NCI-H128 (cell line): ENCODE measurements at regions not wholly inside any gene's neighbourhood (a gene's known extent, or its start where the extent isn't known, plus 50 kb on each side); places are given as distances from the start of the nearest gene placed in this dataset.

Experiments
- DNase-seq: peaks from one replicate; lab custom pipeline; 2025; ENCODE audit not compliant: unreplicated experiment; lab: John Stamatoyannopoulos, UW

GRCh38 chr5:133777951-133778350 lies 165.6 kb upstream of the FSTL4 start:
- DNase-seq = no peak

GRCh38 chr5:133775584-133776304 lies 163.4 kb upstream of the FSTL4 start:
- DNase-seq = no peak

GRCh38 chr5:133773247-133774202 lies 161.2 kb upstream of the FSTL4 start:
- no peak for DNase-seq

- DNase-seq = no peak
These were observed 157.5 kb upstream of the FSTL4 start for GRCh38 chr5:133769842-133770241.

- DNase-seq = no peak
These were observed 151.4 kb upstream of the FSTL4 start for GRCh38 chr5:133763744-133764143.

- DNase-seq = no peak
These were observed 149.3 kb upstream of the FSTL4 start for GRCh38 chr5:133761632-133762031.

- DNase-seq = no peak
These were observed 148.2 kb upstream of the FSTL4 start for GRCh38 chr5:133760532-133760931.

GRCh38 chr5:133758641-133759040 lies 146.3 kb upstream of the FSTL4 start:
- no peak for DNase-seq

GRCh38 chr5:133757396-133757945 lies 145.1 kb upstream of the FSTL4 start:
- no peak for DNase-seq

- DNase-seq = no peak
These were observed 144.4 kb upstream of the FSTL4 start for GRCh38 chr5:133756756-133757155.

GRCh38 chr5:133756036-133756435 lies 143.7 kb upstream of the FSTL4 start:
- no peak for DNase-seq

GRCh38 chr5:133754575-133755169 lies 142.3 kb upstream of the FSTL4 start:
- no peak for DNase-seq

GRCh38 chr5:133753856-133754255 lies 141.5 kb upstream of the FSTL4 start:
- DNase-seq = no peak

- no peak for DNase-seq
These were observed 139.5 kb upstream of the FSTL4 start for GRCh38 chr5:133751846-133752245.

GRCh38 chr5:133751421-133751820 lies 139.1 kb upstream of the FSTL4 start:
- no peak for DNase-seq

- no peak for DNase-seq
These were observed 138.5 kb upstream of the FSTL4 start for GRCh38 chr5:133750856-133751255.

- no peak for DNase-seq
These were observed 138.0 kb upstream of the FSTL4 start for GRCh38 chr5:133750356-133750755.

- DNase-seq = no peak
These were observed 137.1 kb upstream of the FSTL4 start for GRCh38 chr5:133749331-133749985.

GRCh38 chr5:133746834-133747233 lies 134.5 kb upstream of the FSTL4 start:
- no peak for DNase-seq

GRCh38 chr5:133744960-133745308 lies 132.6 kb upstream of the FSTL4 start:
- no peak for DNase-seq
